ENCODE measurements at regions not wholly inside any gene's neighbourhood (a gene's known extent, or its start where the extent isn't known, plus 50 kb on each side); places are given as distances from the start of the nearest gene placed in this dataset.

DNA sequence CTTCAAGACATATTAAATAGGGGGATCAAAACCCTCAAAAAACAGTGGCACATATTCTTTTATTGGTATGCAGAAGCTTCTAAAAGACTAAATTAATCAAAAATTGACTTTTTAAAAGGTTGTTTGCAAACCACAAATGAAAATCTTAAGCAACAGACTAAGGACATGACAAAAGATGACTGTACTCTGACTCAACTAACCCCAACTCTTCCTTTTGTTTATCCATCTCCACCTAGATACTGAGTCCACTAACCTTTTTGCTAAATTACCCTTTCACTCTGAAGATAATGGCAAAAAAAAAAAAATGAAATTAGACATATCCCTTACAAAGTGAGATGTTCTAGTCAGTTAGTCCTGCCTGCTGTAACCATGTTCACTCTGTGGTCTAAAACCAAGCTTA is 91.6 kb upstream of the NLRP2B start:
- H3K27ac Mint-ChIP-seq, result no peak overlapping the region
- H3K27me3 Mint-ChIP-seq, result no peaks in the 10 kb centered on the region
- peaks cover 5% of the 10 kb centered on the region for H3K9me3 Mint-ChIP-seq
- DNase-seq (ENCODE audit: extremely low spot score, unreplicated experiment), result no peak
- no peak for TF ChIP-seq CTCF (conservative IDR thresholded peaks at IDR 0.05)
- H3K36me3 Mint-ChIP-seq, result no peaks in the 10 kb centered on the region
- H3K4me1 Mint-ChIP-seq (ENCODE audit: unreplicated experiment), result no peaks in the 10 kb centered on the region
- H3K4me3 Mint-ChIP-seq, result no peak overlapping the region

- Mint-ChIP-seq H3K4me3 (no peak overlapping the region), H3K27me3 (no peaks in the 10 kb centered on the region), H3K27ac (no peak overlapping the region), H3K9me3 (no peaks in the 10 kb centered on the region), H3K4me1 (ENCODE audit: unreplicated experiment) (no peaks in the 10 kb centered on the region), H3K36me3 (no peaks in the 10 kb centered on the region)
- no peak for DNase-seq (ENCODE audit: extremely low spot score, unreplicated experiment)
- TF ChIP-seq CTCF (conservative IDR thresholded peaks at IDR 0.05), result no peak
Observed at GRCh38 chrX:57752866-57753265, 72.8 kb upstream of the NLRP2B start.

- Mint-ChIP-seq H3K27ac (no peak overlapping the region), H3K9me3 (no peaks in the 10 kb centered on the region), H3K4me3 (no peak overlapping the region), H3K36me3 (no peaks in the 10 kb centered on the region), H3K4me1 (ENCODE audit: unreplicated experiment) (no peaks in the 10 kb centered on the region), H3K27me3 (no peaks in the 10 kb centered on the region)
- no peak for DNase-seq (ENCODE audit: extremely low spot score, unreplicated experiment)
- TF ChIP-seq CTCF (conservative IDR thresholded peaks at IDR 0.05), result no peak
Observed at GRCh38 chrX:57741107-57741506, 61.0 kb upstream of the NLRP2B start.

- Mint-ChIP-seq H3K4me3 (no peak overlapping the region), H3K9me3 (no peaks in the 10 kb centered on the region)
Observed at GRCh38 chrX:57737881-57738280, 57.8 kb upstream of the NLRP2B start.

More at GRCh38 chrX:57737881-57738280, 57.8 kb upstream of the NLRP2B start:
- Mint-ChIP-seq H3K4me1 (ENCODE audit: unreplicated experiment) (no peaks in the 10 kb centered on the region), H3K27ac (no peak overlapping the region), H3K36me3 (no peaks in the 10 kb centered on the region), H3K27me3 (no peaks in the 10 kb centered on the region)
- DNase-seq (ENCODE audit: extremely low spot score, unreplicated experiment), result no peak
- no peak for TF ChIP-seq CTCF (conservative IDR thresholded peaks at IDR 0.05)
